GM23248 (cell line): ENCODE measurements at regions not wholly inside any gene's neighbourhood (a gene's known extent, or its start where the extent isn't known, plus 50 kb on each side); places are given as distances from the start of the nearest gene placed in this dataset.
"Not testable (repeated sequence)": the region's sequence is repeated elsewhere in the genome, so short reads cannot be mapped to it uniquely, and the experiment has no call there.

ENCODE experiments used
- DNase-seq: peaks from one replicate; pipeline ENCODE4 v3.0.0-alpha.2; 2015
- H2AFZ ChIP-seq: fragments of 200-600 bp; sonication (generic); 2 replicates; pipeline ENCODE4 v1.6.1; 2016; ENCODE audit warnings: antibody characterized with exemption
- H3F3A ChIP-seq: fragments of 200-600 bp; sonication (generic); 2 replicates; pipeline ENCODE4 v1.6.1; 2016; ENCODE audit warnings: mild to moderate bottlenecking, antibody characterized with exemption, mixed run types; ENCODE audit not compliant: insufficient read depth
- H3K27ac ChIP-seq: fragments of 200-600 bp; sonication (generic); 2 replicates; pipeline ENCODE4 v1.5.1; 2016; ENCODE audit warnings: mild to moderate bottlenecking
- H3K27me3 ChIP-seq: fragments of 200-600 bp; sonication (generic); replicated peaks from 2 replicates; pipeline ENCODE4 v1.6.1; 2016; ENCODE audit warnings: mild to moderate bottlenecking; ENCODE audit not compliant: insufficient read depth
- H3K36me3 ChIP-seq: fragments of 200-600 bp; sonication (generic); 2 replicates; pipeline ENCODE4 v1.6.1; 2016; ENCODE audit warnings: low read depth, mild to moderate bottlenecking
- H3K4me1 ChIP-seq: fragments of 200-600 bp; sonication (generic); 2 replicates; pipeline ENCODE4 v1.6.1; 2016; ENCODE audit warnings: mild to moderate bottlenecking; ENCODE audit not compliant: insufficient read depth
- H3K4me2 ChIP-seq: fragments of 200-600 bp; sonication (generic); one replicate; pipeline ENCODE4 v1.6.1; 2016; ENCODE audit warnings: mild to moderate bottlenecking; ENCODE audit not compliant: unreplicated experiment
- H3K4me3 ChIP-seq: fragments of 200-600 bp; sonication (generic); 2 replicates; pipeline ENCODE4 v1.5.1; 2016; ENCODE audit warnings: mild to moderate bottlenecking
- H3K79me2 ChIP-seq: fragments of 200-600 bp; sonication (generic); 2 replicates; pipeline ENCODE4 v1.6.1; 2016; ENCODE audit warnings: mild to moderate bottlenecking; ENCODE audit not compliant: insufficient read depth
- H3K9ac ChIP-seq: fragments of 200-600 bp; sonication (generic); 2 replicates; pipeline ENCODE4 v1.6.1; 2016; ENCODE audit warnings: mild to moderate bottlenecking
- H3K9me2 ChIP-seq: fragments of 200-600 bp; sonication (generic); 2 replicates; pipeline ENCODE4 v1.6.1; 2016; ENCODE audit warnings: mixed run types, mild to moderate bottlenecking, moderate library complexity; ENCODE audit not compliant: insufficient read depth
- H3K9me3 ChIP-seq: fragments of 200-600 bp; sonication (generic); one replicate; pipeline ENCODE4 v1.6.1; 2017; ENCODE audit warnings: low read depth
- H4K20me1 ChIP-seq: fragments of 200-600 bp; sonication (generic); 2 replicates; pipeline ENCODE4 v1.6.0; 2016; ENCODE audit not compliant: insufficient read depth
- EZH2 ChIP-seq: fragments of 200-600 bp; sonication (generic); IDR thresholded peaks from 2 replicates; pipeline ENCODE4 v1.6.1; 2018; ENCODE audit warnings: antibody characterized with exemption, mild to moderate bottlenecking; ENCODE audit not compliant: insufficient read depth, poor library complexity, severe bottlenecking
- EZH2phosphoT487 ChIP-seq: fragments of 200-600 bp; sonication (generic); IDR thresholded peaks from 2 replicates; pipeline ENCODE4 v1.6.1; 2018; ENCODE audit warnings: antibody characterized with exemption, moderate library complexity, mild to moderate bottlenecking, low read depth; ENCODE audit not compliant: insufficient read depth
- WGBS, 2 experiments: methylation state at CpG; one replicate each; pipeline ENCODE4 v1.1.6; 2015 to 2017; ENCODE audit warnings: low lambda C conversion rate in 2 of 2, low coverage in 1 of 2; ENCODE audit errors: missing lambda C conversion rate in 2 of 2; 5-methylcytosine and 5-hydroxymethylcytosine counted together
- in situ Hi-C: fragments of 300-500 bp; cut with MboI; formaldehyde crosslinking; loops from 2 replicates; pipeline ENCODE4 v1.15.0; 2020

GRCh38 chrX:74358013-74358412 is 54.0 kb downstream of the ZCCHC13 start:
- H3K27me3 ChIP-seq, H3K79me2 ChIP-seq, H3K4me2 ChIP-seq, H3K9me2 ChIP-seq, H3K36me3 ChIP-seq, H3K9me3 ChIP-seq, H3K4me1 ChIP-seq, in situ Hi-C loops, H3K9ac ChIP-seq, H4K20me1 ChIP-seq, H3K27ac ChIP-seq, H3F3A ChIP-seq, H3K4me3 ChIP-seq, DNase-seq, H2AFZ ChIP-seq: not testable (repeated sequence)
- 84% methylated on average over 2 of the region's 2 CpGs; no CpG with 5 or more reads in 1 of the 2 experiments for WGBS, 2 experiments

- Histone ChIP-seq H3F3A (no peaks in the 10 kb centered on the region), H3K9me2 (no peaks in the 10 kb centered on the region), H3K9ac (no peak overlapping the region), H4K20me1 (no peaks in the 10 kb centered on the region), H3K27me3 (no peaks in the 10 kb centered on the region), H3K9me3 (no peaks in the 10 kb centered on the region), H3K4me2 (no peak overlapping the region), H3K36me3 (no peaks in the 10 kb centered on the region), H3K4me1 (no peaks in the 10 kb centered on the region), H2AFZ (no peak overlapping the region), H3K79me2 (no peaks in the 10 kb centered on the region), H3K27ac (no peak overlapping the region), H3K4me3 (no peak overlapping the region)
- TF ChIP-seq EZH2phosphoT487: no peak
- no peak for TF ChIP-seq EZH2
- 0 to 11% methylated on average over 1 of the region's 1 CpG for WGBS, 2 experiments
- in situ Hi-C loops: no loop called here
- DNase-seq: no peak
These were observed 57.4 kb upstream of the SLC16A2 start for GRCh38 chrX:74363914-74364313.

- no peaks in the 10 kb centered on the region for H4K20me1 ChIP-seq
- no peaks in the 10 kb centered on the region for H3K27me3 ChIP-seq
- H3K27ac ChIP-seq: no peak overlapping the region
- no peaks in the 10 kb centered on the region for H3K9me2 ChIP-seq
- TF ChIP-seq EZH2 (no peak), EZH2phosphoT487 (no peak)
- H3K9me3 ChIP-seq: no peaks in the 10 kb centered on the region
- H3K4me2 ChIP-seq: no peak overlapping the region
- H2AFZ ChIP-seq: no peak overlapping the region
- in situ Hi-C loops: no loop called here
- H3K79me2 ChIP-seq: no peaks in the 10 kb centered on the region
- no peak for DNase-seq
- no peaks in the 10 kb centered on the region for H3K36me3 ChIP-seq
- 43 to 48% methylated on average over 1 of the region's 1 CpG for WGBS, 2 experiments
- no peaks in the 10 kb centered on the region for H3F3A ChIP-seq
- H3K4me1 ChIP-seq: no peaks in the 10 kb centered on the region
- no peak overlapping the region for H3K9ac ChIP-seq
- H3K4me3 ChIP-seq: no peak overlapping the region
These were observed 51.6 kb upstream of the SLC16A2 start for GRCh38 chrX:74369666-74370065.

- Histone ChIP-seq H3K9me3 (no peaks in the 10 kb centered on the region), H3K27me3 (no peaks in the 10 kb centered on the region), H3K4me2 (no peak overlapping the region), H3K4me3 (no peak overlapping the region), H4K20me1 (no peaks in the 10 kb centered on the region), H3K79me2 (no peaks in the 10 kb centered on the region), H3K9me2 (no peaks in the 10 kb centered on the region), H2AFZ (no peak overlapping the region), H3K27ac (no peak overlapping the region), H3K36me3 (no peaks in the 10 kb centered on the region), H3K9ac (no peak overlapping the region), H3F3A (no peaks in the 10 kb centered on the region), H3K4me1 (no peaks in the 10 kb centered on the region)
- in situ Hi-C loops: no loop called here
- no peak for DNase-seq
- TF ChIP-seq EZH2: no peak
- TF ChIP-seq EZH2phosphoT487: no peak
These were observed 50.8 kb upstream of the SLC16A2 start for GRCh38 chrX:74370487-74370886.

GRCh38 chrX:74371425-74372222 is 49.7 kb upstream of the SLC16A2 start:
- Histone ChIP-seq H3K4me2 (no peak overlapping the region), H3K79me2 (no peaks in the 10 kb centered on the region), H3K27ac (no peak overlapping the region), H2AFZ (no peak overlapping the region), H3K9ac (no peak overlapping the region), H3K9me3 (no peaks in the 10 kb centered on the region), H3K27me3 (no peaks in the 10 kb centered on the region), H4K20me1 (no peaks in the 10 kb centered on the region), H3K4me3 (no peak overlapping the region), H3K9me2 (no peaks in the 10 kb centered on the region), H3F3A (no peaks in the 10 kb centered on the region), H3K36me3 (no peaks in the 10 kb centered on the region), H3K4me1 (no peaks in the 10 kb centered on the region)
- WGBS, 2 experiments: 71 to 77% methylated on average over 4 of the region's 4 CpGs
- DNase-seq: peak; percentile 21
- in situ Hi-C loops: no loop called here
- no peak for TF ChIP-seq EZH2phosphoT487
- TF ChIP-seq EZH2: no peak
